ENCODE measurements at regions not wholly inside any gene's neighbourhood (a gene's known extent, or its start where the extent isn't known, plus 50 kb on each side); places are given as distances from the start of the nearest gene placed in this dataset.

GRCh38 chr2:19272941-19273470 is 85.4 kb downstream of the OSR1 start:
- Histone ChIP-seq H3K36me3 (no peaks in the 10 kb centered on the region), H3K27ac (no peak overlapping the region), H3K27me3 (no peaks in the 10 kb centered on the region), H3K4me1 (no peaks in the 10 kb centered on the region), H3K4me3 (no peak overlapping the region), H3K9me3 (no peaks in the 10 kb centered on the region)
- TF ChIP-seq POLR2AphosphoS5 (IDR thresholded peaks at IDR 0.05; ENCODE audit: insufficient read depth in 1 of 2, low read depth in 1 of 2) (no peak), POLR2A (IDR thresholded peaks at IDR 0.05) (no peak)
- TF ChIP-seq, protein P1, sequence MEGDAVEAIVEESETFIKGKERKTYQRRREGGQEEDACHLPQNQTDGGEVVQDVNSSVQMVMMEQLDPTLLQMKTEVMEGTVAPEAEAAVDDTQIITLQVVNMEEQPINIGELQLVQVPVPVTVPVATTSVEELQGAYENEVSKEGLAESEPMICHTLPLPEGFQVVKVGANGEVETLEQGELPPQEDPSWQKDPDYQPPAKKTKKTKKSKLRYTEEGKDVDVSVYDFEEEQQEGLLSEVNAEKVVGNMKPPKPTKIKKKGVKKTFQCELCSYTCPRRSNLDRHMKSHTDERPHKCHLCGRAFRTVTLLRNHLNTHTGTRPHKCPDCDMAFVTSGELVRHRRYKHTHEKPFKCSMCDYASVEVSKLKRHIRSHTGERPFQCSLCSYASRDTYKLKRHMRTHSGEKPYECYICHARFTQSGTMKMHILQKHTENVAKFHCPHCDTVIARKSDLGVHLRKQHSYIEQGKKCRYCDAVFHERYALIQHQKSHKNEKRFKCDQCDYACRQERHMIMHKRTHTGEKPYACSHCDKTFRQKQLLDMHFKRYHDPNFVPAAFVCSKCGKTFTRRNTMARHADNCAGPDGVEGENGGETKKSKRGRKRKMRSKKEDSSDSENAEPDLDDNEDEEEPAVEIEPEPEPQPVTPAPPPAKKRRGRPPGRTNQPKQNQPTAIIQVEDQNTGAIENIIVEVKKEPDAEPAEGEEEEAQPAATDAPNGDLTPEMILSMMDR (IDR thresholded peaks at IDR 0.05) = no peak
- intact Hi-C loops (cut with DNase I) = no loop called here
- DNase-seq (ENCODE audit: extremely low spot score in 2 of 2) = no peak

DNA sequence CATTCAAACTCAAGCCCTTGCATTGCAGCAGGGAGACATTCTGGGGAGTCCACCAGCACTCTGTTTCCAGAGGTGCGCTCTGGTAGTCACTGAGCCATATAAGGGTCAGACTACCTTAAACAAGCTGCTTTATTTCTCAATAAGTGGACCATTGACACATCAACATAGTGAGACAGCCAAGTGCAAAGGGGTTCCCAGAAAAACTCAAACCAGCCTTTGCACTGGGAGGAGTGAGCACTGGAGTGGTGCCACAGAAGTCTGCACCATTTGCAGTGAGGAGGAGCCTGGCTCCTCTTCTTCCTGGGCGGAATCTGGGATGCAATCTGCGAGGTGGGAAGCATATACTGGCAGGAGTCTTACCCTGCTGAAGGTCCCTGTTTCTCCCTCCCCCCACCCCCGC is 86.4 kb downstream of the OSR1 start:
- Histone ChIP-seq H3K27ac (no peak overlapping the region), H3K4me3 (no peak overlapping the region), H3K9me3 (no peaks in the 10 kb centered on the region), H3K4me1 (no peaks in the 10 kb centered on the region), H3K36me3 (no peaks in the 10 kb centered on the region), H3K27me3 (no peaks in the 10 kb centered on the region)
- TF ChIP-seq, protein P1 (IDR thresholded peaks at IDR 0.05) = no peak
- TF ChIP-seq POLR2A (IDR thresholded peaks at IDR 0.05) = no peak
- no peak for TF ChIP-seq POLR2AphosphoS5 (IDR thresholded peaks at IDR 0.05; ENCODE audit: insufficient read depth in 1 of 2, low read depth in 1 of 2)
- intact Hi-C loops (cut with DNase I) = no loop called here
- no peak for DNase-seq (ENCODE audit: extremely low spot score in 2 of 2)

DNA sequence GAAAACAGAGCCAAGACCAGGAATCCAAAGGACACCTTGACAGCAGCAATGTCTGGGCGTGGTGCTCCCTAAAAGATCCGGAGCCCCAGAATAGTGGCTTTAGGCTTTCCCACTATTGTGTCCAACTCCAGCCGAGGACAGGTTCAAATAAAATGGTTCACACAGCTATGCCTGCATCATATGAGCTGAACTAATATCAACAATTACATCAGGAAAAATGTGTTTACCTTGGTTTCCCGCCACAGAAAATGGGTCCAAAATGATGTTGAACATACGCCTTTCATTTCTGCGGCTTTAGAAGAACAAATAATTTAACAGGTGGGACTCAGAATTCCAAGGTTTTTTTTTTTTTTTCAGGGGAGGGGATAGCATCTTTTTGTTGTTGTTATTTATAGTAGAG is 93.6 kb downstream of the OSR1 start:
- TF ChIP-seq POLR2AphosphoS5 (IDR thresholded peaks at IDR 0.05; ENCODE audit: insufficient read depth in 1 of 2, low read depth in 1 of 2) (no peak), POLR2A (IDR thresholded peaks at IDR 0.05) (no peak)
- TF ChIP-seq, protein P1 (IDR thresholded peaks at IDR 0.05) = no peak
- Histone ChIP-seq H3K4me3 (no peak overlapping the region), H3K27ac (no peak overlapping the region), H3K4me1 (no peaks in the 10 kb centered on the region), H3K9me3 (no peaks in the 10 kb centered on the region), H3K36me3 (no peaks in the 10 kb centered on the region), H3K27me3 (no peaks in the 10 kb centered on the region)
- DNase-seq (ENCODE audit: extremely low spot score in 2 of 2) = no peak
- intact Hi-C loops (cut with DNase I) = no loop called here

DNA sequence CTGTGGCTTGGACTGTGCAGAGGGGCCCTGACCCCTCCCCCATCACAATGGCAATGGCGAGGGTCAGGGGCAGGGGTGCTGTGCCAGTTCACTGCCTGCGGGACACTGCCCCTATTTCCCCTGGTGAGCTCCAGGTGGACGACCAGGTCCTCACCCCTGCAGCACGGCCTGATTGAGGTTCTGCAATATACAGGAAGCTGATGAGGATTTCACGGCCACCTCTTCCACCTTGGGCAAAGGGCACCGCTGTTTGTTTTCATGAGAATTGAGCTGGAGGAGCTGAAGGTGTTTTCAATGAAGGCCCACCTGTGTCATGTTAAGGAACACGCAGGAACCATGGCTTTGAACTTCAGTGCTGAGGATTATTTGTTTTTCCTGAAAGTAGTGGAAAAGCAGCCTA is 96.3 kb downstream of the OSR1 start:
- Histone ChIP-seq H3K36me3 (no peaks in the 10 kb centered on the region), H3K27ac (no peak overlapping the region)

DNA sequence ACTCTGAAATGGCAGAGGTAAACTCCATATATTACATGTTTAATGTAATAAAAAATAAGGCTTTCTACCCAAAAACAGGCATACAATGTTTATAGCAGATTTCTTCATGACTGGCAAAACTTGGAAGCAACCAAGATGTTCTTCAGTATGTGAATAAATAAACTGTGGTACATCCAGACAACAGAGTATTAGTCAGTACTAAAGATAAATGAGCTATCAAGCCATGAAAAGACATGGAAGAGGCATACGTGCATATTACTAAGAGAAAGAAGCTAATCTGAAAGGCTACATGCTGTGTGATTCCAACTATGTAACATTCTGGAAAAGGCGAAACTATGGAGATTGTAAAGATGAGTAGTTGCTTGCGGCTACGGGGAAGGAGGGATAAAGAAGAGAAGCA is 97.4 kb downstream of the OSR1 start:
- H3K36me3 ChIP-seq = no peaks in the 10 kb centered on the region
- H3K4me1 ChIP-seq = no peaks in the 10 kb centered on the region
- no peaks in the 10 kb centered on the region for H3K27me3 ChIP-seq
- no peak overlapping the region for H3K4me3 ChIP-seq
- TF ChIP-seq POLR2AphosphoS5 (IDR thresholded peaks at IDR 0.05; ENCODE audit: insufficient read depth in 1 of 2, low read depth in 1 of 2) = no peak
- TF ChIP-seq, protein P1 (IDR thresholded peaks at IDR 0.05) = no peak
- no peak for TF ChIP-seq POLR2A (IDR thresholded peaks at IDR 0.05)
- H3K9me3 ChIP-seq = no peaks in the 10 kb centered on the region
- H3K27ac ChIP-seq = no peak overlapping the region
- DNase-seq (ENCODE audit: extremely low spot score in 2 of 2) = no peak
- intact Hi-C loops (cut with DNase I) = no loop called here

More for the DNA sequence above, 96.3 kb downstream of the OSR1 start:
- H3K9me3 ChIP-seq = no peaks in the 10 kb centered on the region
- no peaks in the 10 kb centered on the region for H3K27me3 ChIP-seq
- H3K4me1 ChIP-seq = no peaks in the 10 kb centered on the region
- H3K4me3 ChIP-seq = no peak overlapping the region
- no peak for DNase-seq (ENCODE audit: extremely low spot score in 2 of 2)
- intact Hi-C loops (cut with DNase I) = no loop called here
- TF ChIP-seq POLR2AphosphoS5 (IDR thresholded peaks at IDR 0.05; ENCODE audit: insufficient read depth in 1 of 2, low read depth in 1 of 2) (no peak), POLR2A (IDR thresholded peaks at IDR 0.05) (no peak)
- TF ChIP-seq, protein P1 (IDR thresholded peaks at IDR 0.05) = no peak

All from vagina (tissue), 2 donors.